ENCODE measurements at regions not wholly inside any gene's neighbourhood (a gene's known extent, or its start where the extent isn't known, plus 50 kb on each side); places are given as distances from the start of the nearest gene placed in this dataset.

DNA sequence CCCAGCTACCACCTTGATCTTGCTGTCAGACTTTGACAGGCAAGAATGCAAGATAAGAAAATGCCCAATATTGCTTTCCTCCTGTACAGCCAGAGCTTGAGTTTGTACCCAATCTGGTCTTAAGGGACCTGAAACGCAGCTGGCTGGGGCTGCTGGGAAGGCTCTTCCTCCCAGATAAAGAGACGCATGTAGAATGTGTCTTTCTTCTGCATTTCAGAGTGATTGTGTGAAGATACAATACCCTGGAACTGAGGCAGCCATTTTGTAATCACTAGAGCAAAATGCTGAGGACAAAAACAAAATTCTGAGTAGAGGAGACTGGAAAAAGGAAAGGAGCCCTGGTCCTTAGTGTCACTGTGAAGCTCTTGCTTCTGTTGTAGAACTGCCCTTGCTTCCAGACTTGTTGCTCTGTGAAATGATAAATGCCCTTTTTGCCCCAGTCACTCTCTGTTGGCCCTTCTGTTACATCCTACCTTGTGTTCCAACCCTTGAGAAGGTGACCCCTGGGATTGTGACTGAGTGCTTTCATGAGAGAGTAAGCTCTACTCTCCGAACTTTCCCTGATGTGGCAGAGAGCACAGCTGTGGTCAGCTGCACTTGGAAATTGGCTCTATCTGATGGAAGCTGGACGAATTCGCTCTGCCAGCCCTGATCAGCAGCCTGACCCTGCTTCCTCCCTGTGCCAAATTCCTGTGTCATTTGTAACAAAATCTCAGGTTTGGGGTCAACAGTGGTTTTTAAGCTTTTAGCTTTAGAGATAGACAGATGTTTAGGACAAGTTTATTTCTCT lies 137.4 kb upstream of the RBMS1 start:
- TF ChIP-seq SUZ12 (IDR thresholded peaks at IDR 0.05; ENCODE audit: extremely low read depth, insufficient read depth, insufficient read length) (no peak), YY1 (IDR thresholded peaks at IDR 0.05; ENCODE audit: insufficient read depth, insufficient read length) (no peak), ZNF274 (IDR thresholded peaks at IDR 0.05; ENCODE audit: low read depth, low read length) (no peak)
